Lower lobe of right lung (tissue), 2 donors: ENCODE measurements at regions not wholly inside any gene's neighbourhood (a gene's known extent, or its start where the extent isn't known, plus 50 kb on each side); places are given as distances from the start of the nearest gene placed in this dataset.

Experiments used
- ATAC-seq, 2 donors: fragments of 200-7000 bp; cut with Tn5 transposase; one replicate each; pipeline ENCODE4 v1.9.1; 2020 to 2022; ENCODE audit warnings: mild to moderate bottlenecking in 2 of 2, moderate library complexity in 2 of 2
- DNase-seq: peaks from one replicate; pipeline ENCODE4 v3.0.0-alpha.2; 2020
- H3K27ac ChIP-seq: fragments of 200-600 bp; one replicate; pipeline ENCODE4 v1.8.0; 2022
- H3K27me3 ChIP-seq: fragments of 200-600 bp; one replicate; pipeline ENCODE4 v1.8.0; 2022; ENCODE audit warnings: low read depth
- H3K36me3 ChIP-seq: fragments of 200-600 bp; one replicate; pipeline ENCODE4 v1.8.0; 2022; ENCODE audit warnings: mild to moderate bottlenecking
- H3K4me1 ChIP-seq: fragments of 200-600 bp; one replicate; pipeline ENCODE4 v1.8.0; 2022
- H3K4me3 ChIP-seq: fragments of 200-600 bp; one replicate; pipeline ENCODE4 v1.8.0; 2022; ENCODE audit warnings: mild to moderate bottlenecking
- H3K9me3 ChIP-seq: fragments of 200-600 bp; one replicate; pipeline ENCODE4 v1.8.0; 2022
- intact Hi-C: fragments of 100-400 bp; cut with DNase I; formaldehyde crosslinking; loops from one replicate; pipeline ENCODE4 v1.11.0; 2022
- TF ChIP-seq, protein P1 (sequence below): fragments of 200-600 bp; IDR thresholded peaks from one replicate; pipeline ENCODE4 v1.8.0; 2022; ENCODE audit warnings: antibody characterized with exemption, mild to moderate bottlenecking
- donor health status: DM: no; HTN: yes; CAD: no; lungs with severe emphysema.

DNA sequence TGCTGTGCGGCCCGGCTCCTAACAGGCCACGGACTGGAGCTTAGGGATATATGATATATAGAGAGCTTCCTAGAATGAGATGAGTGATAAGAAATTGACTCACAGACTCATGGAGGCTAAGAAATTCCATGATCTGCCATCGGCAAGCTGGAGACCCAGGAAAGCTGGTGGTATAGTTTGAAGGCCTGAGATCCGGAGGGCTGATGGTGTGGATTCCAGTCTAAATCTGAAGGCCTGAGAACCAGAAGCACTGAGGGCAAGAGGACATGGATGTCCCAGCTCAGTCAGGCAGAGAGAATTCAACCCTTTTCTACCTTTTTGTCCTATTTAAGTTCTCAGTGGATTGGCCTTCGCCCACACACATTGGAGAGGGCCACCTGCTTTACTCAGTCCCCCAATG, 564.8 kb downstream of the TBC1D22A start:
- TF ChIP-seq, protein P1, sequence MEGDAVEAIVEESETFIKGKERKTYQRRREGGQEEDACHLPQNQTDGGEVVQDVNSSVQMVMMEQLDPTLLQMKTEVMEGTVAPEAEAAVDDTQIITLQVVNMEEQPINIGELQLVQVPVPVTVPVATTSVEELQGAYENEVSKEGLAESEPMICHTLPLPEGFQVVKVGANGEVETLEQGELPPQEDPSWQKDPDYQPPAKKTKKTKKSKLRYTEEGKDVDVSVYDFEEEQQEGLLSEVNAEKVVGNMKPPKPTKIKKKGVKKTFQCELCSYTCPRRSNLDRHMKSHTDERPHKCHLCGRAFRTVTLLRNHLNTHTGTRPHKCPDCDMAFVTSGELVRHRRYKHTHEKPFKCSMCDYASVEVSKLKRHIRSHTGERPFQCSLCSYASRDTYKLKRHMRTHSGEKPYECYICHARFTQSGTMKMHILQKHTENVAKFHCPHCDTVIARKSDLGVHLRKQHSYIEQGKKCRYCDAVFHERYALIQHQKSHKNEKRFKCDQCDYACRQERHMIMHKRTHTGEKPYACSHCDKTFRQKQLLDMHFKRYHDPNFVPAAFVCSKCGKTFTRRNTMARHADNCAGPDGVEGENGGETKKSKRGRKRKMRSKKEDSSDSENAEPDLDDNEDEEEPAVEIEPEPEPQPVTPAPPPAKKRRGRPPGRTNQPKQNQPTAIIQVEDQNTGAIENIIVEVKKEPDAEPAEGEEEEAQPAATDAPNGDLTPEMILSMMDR, result no peak
- Histone ChIP-seq H3K27me3 (peaks cover 7% of the 10 kb centered on the region), H3K27ac (no peak overlapping the region), H3K9me3 (no peaks in the 10 kb centered on the region), H3K4me3 (no peak overlapping the region), H3K4me1 (no peaks in the 10 kb centered on the region), H3K36me3 (no peaks in the 10 kb centered on the region)
- no peak for DNase-seq
- ATAC-seq, result no peak
- intact Hi-C loops, result no loop called here

DNA sequence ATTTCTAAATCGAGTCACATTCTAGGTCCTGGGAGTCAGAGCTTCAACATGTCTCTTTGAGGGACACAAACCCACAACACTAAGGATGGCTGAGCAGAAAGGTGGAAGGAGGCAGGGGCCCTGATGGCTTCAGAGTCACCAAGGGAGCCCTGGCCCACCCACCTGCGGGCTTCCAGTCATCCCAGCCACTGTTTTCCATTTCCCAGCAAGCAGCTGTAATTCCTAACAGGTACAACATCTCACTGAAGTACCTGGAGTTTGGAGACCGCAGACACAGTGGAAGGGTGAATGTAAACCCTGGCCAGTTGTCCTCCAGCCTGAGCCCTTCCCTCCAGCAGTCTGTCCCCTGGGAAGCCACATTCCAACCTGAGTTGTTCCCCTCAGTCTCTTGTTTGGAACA, 562.8 kb downstream of the TBC1D22A start:
- Histone ChIP-seq H3K36me3 (no peaks in the 10 kb centered on the region), H3K9me3 (peaks cover 13% of the 10 kb centered on the region), H3K27me3 (peaks cover 3% of the 10 kb centered on the region), H3K4me1 (no peaks in the 10 kb centered on the region), H3K4me3 (no peak overlapping the region), H3K27ac (no peak overlapping the region)
- ATAC-seq (no peak), DNase-seq (no peak)
- TF ChIP-seq, protein P1, result no peak
- intact Hi-C loops, result no loop called here

DNA sequence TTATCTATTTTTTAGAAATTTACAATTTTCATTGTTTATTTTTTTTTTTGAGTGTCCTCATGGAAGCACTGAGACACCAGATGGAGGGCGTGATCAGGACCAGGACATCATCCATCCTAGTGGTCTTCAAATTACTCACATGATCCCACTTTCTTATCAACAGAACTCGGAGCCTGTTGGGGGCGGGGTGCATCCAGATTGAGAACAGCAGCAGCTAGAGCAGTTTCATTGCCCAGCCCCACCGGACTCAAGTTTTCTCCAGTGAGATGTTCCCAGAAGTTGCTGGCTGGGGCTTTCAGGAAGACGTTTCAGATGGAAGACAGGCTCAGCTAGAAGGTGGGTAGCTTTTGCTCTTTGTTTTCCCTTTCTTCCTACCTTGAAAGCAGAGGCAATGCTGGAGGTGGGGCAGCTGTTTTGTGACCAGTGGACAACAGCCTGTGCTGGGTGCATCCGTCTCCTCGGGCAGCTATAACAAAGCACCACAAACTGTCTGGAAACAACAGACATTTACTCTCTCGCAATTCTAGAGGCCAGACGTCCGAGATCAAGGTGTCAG, 562.1 kb downstream of the TBC1D22A start:
- intact Hi-C loops, result no loop called here
- Histone ChIP-seq H3K36me3 (no peaks in the 10 kb centered on the region), H3K9me3 (peaks cover 18% of the 10 kb centered on the region), H3K4me3 (no peak overlapping the region), H3K4me1 (no peaks in the 10 kb centered on the region), H3K27me3 (peaks cover 3% of the 10 kb centered on the region), H3K27ac (no peak overlapping the region)
- DNase-seq (no peak), ATAC-seq (no peak)
- TF ChIP-seq, protein P1, result no peak

DNA sequence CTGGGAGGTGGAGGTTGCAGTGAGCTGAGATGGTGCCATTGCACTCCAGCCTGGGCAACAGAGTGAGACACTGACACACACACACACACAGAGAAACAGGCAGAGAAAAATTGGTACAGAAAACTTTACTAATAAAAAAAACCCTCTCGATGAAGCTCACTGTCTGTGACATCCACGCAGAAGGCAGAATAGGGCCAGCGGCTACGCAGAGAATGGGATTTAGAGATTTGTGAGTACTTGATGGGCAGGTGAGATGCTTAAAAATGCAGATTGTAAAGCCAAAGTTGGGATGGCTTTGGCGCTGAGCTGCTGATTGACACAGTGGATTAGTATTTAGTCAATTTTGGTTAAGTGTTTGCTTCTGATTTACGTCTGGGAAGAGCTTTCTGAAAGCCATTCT, 561.1 kb downstream of the TBC1D22A start:
- Histone ChIP-seq H3K4me3 (no peak overlapping the region), H3K27me3 (peaks cover 3% of the 10 kb centered on the region), H3K9me3 (peaks cover 18% of the 10 kb centered on the region), H3K4me1 (no peaks in the 10 kb centered on the region), H3K27ac (no peak overlapping the region), H3K36me3 (no peaks in the 10 kb centered on the region)
- ATAC-seq, result no peak
- intact Hi-C loops, result no loop called here
- DNase-seq, result no peak
- TF ChIP-seq, protein P1, result no peak

DNA sequence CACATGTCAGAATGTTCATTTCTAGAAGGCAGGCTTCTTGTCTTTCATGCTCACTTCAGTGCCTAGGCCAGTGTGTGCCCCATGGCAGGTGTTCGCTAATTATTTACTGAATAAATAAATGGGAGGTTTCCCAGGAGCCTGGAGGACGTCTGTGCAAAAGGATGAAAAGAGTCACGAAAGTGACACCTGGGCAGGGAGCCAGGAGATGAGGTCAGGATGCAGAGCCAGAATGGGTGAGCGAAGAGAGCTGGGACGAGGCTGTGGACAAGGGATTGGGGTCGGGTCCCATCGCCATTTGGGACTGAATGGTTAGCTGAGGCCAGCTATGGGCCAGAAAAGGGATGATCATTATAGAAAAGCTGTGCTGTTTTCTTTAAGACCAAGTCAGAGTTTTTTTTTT, 560.4 kb downstream of the TBC1D22A start:
- H3K27ac ChIP-seq, result no peak overlapping the region
- H3K4me3 ChIP-seq, result no peak overlapping the region
- TF ChIP-seq, protein P1, result no peak
- no peak for DNase-seq
- peaks cover 3% of the 10 kb centered on the region for H3K27me3 ChIP-seq
- intact Hi-C loops, result no loop called here
- ATAC-seq, result no peak
- no peaks in the 10 kb centered on the region for H3K36me3 ChIP-seq
- H3K9me3 ChIP-seq, result peaks cover 18% of the 10 kb centered on the region
- H3K4me1 ChIP-seq, result no peaks in the 10 kb centered on the region

DNA sequence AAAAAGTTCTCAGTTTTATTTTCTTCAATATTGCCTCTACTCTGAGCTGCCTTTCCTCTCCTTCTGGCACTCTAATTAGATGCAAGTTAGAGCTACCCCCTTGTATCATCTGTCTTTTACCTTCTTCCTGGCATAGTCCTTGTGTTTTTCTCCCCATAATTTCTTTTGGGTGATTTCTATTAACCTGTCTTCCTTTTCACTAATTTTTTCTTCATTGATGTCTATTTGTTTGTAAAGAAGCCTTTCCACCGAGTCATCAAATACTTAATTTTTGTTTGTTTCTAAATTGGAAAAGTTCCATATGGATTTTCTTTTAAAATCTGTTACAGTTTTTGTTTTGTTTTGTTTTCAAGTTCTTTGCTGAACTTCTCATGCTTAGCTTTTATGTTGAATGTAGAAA, 558.1 kb downstream of the TBC1D22A start:
- Histone ChIP-seq H3K4me3 (no peak overlapping the region), H3K27me3 (peaks cover 3% of the 10 kb centered on the region), H3K36me3 (no peaks in the 10 kb centered on the region), H3K4me1 (no peaks in the 10 kb centered on the region), H3K9me3 (peaks cover 18% of the 10 kb centered on the region), H3K27ac (no peak overlapping the region)
- DNase-seq, result no peak
- intact Hi-C loops, result no loop called here
- TF ChIP-seq, protein P1, result no peak
- no peak for ATAC-seq
